ENCODE measurements at regions not wholly inside any gene's neighbourhood (a gene's known extent, or its start where the extent isn't known, plus 50 kb on each side); places are given as distances from the start of the nearest gene placed in this dataset.
"Not testable (repeated sequence)": the region's sequence is repeated elsewhere in the genome, so short reads cannot be mapped to it uniquely, and the experiment has no call there.

DNA sequence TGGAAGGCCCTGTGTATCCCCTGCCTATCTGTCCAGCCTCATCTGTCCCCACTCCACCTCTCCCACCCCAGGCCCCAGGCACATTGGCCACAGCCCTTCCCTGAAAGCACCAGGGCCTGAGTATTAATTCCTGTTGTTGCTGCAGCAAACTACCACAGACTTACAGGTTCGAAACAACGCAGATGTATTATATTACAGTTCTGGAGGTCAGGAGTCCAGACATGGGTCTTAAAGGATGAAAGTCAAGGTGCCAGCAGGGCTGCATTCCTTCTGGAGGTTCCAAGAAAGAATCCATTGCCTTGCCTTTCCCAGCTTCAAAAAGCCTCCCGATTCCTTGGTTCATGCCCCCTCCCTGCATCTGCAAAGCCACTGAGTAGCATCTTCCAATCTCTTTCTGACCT, 78.7 kb upstream of the LAPTM4A start:
- DNase-seq: no peak

DNA sequence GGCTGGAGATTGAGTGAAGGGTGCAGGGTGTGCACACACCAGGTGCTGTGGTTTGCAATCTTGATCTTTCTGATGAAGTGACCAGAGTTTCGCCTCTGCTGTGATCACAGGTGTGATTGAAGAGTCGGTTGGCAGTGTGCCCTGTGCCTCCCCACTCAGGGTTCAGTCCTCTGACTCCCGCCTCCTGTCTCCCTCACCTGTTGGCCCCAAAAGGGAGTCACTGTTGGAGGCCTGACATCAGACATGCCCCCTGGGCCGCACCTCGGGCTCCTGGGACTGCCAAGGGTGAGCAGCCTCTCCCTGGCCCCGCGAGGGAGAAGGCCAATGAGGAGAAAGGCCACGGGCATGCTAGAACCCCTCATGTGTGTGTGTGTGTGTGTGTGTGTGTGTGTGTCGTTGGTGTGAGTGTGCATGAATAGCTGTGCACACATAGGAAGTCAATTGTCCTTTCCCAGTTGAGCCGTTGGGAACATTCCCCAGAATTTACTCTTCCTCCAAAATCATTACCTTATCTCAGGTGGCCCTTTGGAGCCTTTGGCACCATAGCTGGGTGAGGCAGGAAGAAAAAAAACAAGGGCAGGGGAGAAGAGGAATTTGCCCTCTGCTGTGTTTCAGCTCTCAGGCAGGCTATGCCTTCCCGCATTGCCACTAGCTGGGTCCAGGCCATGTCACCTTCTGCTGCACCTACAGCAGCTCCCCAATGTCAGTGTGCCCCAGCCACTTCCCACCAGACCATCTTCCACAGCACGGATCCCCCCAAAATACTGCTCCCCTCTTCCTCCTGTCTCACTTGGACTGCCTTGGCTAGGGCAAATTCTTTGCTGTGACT, 78.1 kb upstream of the LAPTM4A start:
- no peak for DNase-seq

DNA sequence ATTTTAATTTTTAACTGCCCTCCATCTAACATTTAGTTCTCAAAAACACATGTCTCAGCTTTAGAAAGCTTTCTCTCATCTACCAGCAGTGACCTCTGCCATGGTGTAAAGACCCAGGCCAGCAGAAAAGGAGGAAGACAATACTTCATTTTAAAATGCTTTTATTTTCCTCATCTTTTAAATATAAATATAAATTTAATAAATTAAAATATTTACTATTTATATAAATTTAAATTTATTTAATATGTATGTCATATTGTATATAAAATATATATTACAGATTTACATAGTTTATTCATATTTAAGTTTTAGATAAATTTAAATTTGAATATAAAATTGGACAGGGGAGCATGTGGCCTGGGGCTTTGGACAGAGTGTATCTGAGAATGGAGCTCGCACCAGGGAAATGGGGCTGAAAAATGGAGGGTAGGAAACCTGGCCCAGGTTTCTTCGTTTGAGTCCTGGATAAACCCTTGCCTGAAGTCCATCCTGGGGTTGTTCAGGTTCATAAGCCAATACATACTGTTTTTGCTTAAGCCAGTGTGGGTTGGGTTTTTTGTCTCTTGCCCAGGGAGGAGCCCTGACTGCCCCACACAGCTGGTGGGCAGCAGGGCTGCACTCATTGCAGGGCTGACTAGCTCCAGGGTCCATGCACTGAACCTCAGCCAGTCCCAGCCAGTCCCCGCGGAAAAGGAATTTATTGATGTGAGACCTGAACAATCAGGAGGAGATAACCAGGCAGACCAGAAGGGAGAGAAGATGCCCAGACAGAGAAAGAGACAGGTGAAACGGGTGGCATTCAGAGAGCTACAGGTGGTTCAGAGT, 77.3 kb upstream of the LAPTM4A start:
- DNase-seq: no peak

DNA sequence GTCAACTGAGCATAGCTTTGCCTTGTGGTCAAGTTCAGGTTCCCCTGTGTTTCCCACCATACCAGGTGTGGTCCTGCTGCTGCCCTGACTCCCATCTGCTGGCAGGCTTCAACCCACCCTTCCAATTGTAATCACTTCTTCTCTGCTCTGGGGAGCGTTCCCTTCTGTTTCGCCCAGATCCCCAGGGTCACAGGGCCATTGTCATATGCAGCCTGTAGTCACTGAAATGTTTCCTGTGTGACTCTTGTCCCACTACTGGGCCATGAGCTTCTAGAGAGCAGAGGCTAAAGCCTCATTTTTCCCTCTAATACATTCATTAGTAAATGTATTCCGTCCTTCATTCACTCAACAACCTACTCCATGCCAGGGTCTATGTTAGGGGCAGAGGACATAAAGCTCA, 75.0 kb upstream of the LAPTM4A start:
- DNase-seq: no peak

DNA sequence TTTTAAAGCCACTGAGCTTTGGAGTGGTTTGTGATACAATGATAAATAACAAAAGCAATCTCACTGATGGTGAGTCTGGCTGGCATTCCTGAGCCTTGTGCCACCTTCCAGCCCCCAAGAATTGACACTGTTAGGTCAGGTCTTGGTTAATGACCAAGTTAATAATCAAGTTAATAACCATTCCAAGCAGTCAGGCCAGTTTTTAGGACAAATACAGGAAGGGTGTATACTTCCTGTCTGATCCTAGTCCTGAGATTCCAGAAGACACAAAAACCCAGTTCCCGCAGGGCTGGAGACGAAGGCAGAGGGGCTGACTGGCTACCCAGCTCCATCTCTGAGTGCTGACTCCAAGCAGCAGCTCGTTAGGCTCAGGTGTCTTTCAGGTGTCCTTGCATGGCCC, 74.6 kb upstream of the LAPTM4A start:
- DNase-seq: no peak

DNA sequence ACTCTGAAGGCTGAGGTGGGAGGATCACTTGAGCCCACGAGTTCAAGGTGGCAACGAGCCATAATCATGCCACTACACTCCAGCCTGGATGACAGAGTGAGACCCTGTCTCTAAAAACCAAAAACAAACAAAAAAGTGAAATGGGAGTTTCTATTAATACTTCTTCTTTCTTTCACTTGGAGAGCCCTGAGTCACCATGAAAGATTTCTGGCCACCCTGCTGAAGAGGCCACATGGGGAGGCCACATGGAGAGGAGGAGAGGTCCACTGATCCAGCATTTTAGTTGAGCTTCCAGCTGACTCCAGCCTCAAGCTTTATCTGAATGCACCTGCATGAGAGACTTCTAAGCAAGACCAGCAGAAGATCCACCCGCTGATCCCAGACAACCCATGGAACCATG, 74.2 kb upstream of the LAPTM4A start:
- DNase-seq: no peak

DNA sequence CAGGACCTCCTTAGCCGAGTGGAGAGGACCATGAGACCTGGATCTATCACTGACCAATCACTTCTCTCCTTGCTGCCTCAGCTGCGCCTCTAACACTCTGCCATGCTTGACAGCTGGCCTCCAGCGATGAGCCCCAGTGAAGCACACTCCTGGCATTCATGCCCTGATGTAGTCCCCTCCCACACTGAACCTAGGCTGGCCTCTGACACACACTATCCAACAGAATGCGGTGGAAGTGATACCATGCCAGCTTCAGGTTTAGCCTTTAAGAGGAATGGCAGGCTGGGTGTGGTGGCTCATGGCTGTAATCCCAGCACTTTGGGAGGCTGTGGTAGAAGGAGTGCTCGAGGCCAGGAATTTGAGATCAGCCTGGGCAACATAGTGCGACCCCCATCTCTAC, 73.7 kb upstream of the LAPTM4A start:
- DNase-seq: no peak

DNA sequence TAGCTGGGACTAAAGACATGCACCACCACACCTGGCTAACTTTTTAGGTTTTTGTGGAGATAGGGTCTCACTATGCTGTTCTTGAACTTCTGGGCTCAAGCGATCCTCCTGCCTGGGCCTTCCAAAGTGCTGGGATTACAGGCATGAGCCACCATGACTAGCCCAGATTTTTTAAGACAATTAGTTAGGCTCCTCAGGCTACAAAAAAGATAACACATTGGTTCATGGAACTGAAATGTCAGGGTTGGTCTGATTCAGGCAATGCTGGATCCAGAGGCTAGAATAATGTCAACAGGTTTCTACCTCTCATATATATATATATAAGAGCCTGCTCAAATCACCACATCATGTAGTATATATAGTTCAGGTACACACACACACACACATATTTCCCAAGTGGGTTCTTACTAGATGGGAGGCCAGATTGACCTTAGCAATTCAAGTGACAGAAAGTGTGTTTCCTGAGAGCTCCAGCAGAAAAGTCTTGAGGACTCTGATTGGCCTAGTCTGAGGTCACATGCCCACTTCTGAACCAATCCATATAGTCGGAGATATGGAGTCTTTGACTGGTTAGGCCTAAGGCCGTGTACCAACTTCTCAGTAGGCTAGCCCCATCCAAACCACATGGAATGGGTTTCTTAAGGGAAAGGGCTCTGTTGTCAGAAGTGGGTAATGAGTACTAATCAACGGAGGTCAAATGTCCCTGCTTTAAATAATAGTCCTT, 72.6 kb upstream of the LAPTM4A start:
- DNase-seq: no peak

DNA sequence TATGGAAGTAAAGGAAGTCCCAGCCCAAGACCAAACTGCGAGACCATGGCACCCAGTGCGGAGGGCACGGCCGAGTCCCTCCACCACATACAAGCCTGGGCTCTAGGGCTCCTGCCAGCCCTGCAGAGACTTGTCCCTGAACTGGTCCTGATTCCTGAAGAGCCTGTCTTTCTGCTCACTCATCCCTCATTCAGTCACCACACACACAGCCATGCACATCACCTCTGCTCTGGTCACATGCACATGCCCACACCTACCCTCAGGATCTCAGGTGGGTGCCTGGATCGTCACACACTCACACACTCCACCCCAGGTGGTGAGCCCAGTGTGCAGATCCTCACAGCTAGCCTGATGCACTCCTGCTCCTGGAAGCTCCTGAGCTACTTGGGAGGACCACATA, 71.4 kb upstream of the LAPTM4A start:
- DNase-seq: no peak

DNA sequence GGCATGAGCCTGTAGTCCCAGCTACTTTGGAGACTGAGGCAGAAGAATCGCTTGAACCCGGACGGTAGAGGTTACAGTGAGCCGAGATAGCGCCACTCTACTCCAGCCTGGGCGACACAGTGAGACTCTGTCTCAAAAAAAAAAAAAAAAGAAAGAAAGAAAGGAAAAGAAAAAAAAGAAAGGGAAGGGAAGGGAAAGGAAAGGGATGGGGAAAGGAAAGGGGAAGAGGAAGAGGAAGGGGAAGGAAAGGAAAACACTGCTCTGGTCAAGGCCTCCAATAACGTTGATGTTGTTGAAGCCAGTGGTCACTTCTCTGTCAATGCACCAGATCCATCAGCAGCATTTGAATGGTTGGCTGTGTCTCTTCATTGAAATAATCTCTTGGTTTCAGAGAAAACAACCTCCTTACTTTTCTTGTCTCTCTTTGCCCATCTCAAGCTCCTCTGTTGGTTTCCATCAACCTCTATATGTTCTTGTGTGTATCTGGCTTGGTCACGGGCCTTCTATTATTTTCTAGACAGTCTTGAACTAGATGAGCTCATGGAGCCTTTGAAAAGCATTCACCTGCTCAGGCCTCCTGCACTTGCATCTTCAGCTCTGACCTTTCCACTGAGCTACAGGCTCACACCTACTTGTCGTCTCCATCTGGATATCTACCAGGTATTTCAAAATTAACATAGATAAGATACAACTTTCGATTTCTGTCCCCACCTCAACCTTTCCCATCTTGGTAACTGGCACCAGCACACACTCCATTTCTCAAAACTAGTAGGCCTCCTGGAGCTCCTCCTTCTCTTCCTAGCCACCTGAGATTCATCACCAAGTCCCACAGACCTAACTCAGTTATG, 69.4 kb upstream of the LAPTM4A start:
- no peak for DNase-seq

DNA sequence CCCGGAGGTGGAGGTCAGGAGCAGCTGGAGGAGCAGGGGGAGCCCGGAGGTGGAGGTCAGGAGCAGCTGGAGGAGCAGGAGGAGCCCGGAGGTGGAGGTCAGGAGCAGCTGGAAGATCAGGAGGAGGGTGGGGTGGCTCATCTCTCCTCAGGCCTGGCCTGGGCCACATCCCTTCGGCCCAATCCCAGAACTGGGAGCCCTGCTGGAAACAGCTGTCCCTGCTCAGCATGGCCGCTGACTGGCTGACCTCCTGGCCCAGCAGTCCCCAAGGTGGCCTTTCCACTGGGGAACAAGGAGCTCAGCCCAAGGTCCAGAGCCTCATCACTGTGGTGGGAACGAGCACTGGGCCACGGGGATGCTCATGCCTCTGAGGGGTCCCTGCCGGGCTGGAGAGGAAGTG, 66.6 kb upstream of the LAPTM4A start:
- no peak for DNase-seq

DNA sequence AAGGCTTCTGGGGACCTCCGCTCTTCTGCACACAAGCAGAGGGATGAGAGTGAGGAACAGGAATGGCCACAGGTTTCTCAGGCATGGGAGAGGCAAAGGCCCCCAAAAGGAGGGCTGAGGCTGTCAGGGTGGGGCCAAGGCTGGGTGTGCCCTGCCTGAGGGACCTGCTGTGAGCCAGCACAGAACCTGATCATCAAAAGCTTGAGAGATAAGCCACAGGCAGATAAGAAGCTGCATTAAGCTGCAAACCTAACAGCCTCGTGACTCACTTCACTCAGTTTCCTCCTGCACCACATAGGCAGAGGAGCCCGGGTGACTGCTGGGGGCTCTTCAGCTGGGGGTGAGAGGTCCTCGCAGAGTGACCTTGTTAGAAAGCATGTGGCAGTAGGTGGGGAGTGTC, 64.5 kb upstream of the LAPTM4A start:
- DNase-seq: no peak

DNA sequence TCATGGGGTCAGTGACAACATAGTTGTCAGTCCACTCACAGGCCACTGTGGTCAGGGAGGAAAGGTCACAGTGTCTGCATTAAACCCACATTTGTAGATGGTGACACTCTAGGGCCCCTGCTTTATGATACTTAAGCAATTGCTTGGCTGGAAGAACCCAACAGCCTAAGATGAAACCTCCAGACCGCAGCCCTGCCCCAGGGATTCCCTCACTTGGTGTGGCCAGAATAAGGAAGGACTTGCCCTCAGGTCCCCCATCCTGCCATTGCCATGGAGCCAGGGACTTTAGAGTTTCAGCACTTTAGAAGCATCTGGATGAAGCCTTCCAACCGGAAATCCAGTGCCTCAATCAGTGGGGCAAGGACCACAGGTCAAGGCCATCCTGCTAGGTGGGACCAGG, 63.9 kb upstream of the LAPTM4A start:
- no peak for DNase-seq

DNA sequence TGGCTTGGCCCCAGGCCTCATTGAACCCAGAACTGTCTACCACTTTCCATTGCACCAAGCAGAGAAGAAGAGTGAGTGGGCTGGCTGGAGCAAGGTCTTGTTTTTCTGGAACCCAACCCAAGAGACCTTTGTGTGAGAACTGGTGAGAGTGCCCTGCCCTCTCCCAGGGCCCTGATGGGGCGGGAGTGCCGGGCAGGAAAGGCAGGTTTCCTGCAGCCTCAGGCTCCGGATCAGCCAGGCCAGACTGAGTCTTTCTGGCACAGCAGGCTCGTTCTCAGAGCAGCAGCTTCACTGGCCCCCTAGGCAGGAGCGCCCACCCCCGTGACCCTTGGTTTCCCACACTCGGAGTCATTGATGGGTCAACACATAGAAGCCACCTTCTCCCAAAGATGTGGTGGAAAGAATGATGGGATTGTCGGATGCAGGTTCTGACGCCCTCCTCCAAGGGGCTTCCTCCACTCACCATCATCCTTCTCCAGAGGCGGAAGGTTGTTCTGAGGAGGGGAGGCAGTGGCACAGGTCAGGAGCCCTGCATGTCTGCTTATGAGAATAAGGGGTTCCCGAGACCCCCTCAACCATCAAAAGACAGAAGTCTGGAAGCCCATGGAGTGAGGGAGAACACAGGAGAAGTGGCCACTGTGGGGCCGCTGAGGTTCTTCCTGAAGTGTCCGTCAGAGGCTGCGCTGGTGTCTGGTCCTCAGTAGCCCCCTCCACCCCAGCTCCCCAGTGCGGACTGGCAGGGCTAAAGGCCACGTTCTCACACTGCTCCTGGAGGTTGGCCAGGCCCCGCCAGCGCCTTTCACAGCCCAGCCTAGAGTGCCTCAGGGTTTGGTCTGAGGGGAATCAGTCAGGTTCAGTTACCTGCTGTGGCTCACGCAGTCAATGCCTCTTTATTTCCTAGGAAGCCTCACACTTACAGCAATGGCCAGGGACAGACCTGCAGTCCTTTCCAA, 62.8 kb upstream of the LAPTM4A start:
- no peak for DNase-seq

DNA sequence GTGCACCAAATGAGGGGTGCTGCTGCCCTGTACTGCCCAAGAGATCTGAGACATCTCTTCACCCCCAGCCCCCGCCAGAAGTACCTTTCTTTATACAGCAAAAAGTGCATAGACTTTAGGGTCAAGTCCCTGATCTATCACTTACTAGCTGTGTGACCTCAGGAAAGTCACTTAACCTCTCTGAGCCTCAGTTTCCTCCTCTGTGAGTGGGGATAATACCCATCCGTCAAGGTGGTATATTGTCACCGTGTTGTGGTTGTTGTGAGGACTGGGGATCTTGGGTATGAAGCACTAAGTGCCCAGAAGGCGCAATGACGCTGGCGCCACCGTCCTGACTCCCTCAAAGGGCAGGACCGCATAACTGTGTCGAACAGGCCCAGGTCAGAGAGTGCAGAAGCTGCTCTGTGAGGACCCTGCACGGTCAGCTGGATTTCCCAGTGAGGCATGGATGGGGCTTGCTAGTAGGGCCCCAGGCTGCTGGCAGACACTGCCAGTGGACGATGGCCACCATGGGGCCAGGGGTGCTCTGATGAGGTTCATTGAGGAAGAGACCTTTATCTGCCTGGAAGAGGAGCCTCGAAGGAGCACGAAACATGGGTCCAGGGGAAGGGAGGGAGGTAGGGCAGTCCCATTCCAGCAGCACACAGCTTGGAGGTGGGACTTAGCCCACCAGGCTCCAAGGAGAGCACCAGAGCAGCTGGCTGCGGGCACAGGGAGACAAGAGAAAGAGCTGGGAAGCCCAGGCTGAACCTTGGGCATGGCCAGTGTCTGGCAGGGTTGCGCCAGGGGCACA, 61.8 kb upstream of the LAPTM4A start:
- no peak for DNase-seq

DNA sequence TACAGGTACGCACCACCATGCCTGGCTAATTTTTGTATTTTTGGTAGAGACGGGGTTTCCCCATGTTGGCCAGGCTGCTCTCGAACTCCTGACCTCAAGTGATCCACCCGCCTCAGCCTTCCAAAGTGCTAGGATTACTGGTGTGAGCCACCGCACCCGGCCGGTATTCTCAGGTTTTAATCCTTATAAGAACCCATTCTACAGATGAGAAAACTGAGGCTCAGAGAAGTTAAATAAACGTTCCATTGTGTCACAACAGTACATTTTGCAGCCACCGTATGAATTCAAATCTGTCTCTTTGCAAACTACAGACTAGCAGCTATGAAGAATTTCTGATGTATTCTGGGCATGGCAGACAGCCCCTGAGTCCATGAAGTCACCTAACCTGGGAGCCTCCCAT, 60.9 kb upstream of the LAPTM4A start:
- DNase-seq: not testable (repeated sequence)

DNA sequence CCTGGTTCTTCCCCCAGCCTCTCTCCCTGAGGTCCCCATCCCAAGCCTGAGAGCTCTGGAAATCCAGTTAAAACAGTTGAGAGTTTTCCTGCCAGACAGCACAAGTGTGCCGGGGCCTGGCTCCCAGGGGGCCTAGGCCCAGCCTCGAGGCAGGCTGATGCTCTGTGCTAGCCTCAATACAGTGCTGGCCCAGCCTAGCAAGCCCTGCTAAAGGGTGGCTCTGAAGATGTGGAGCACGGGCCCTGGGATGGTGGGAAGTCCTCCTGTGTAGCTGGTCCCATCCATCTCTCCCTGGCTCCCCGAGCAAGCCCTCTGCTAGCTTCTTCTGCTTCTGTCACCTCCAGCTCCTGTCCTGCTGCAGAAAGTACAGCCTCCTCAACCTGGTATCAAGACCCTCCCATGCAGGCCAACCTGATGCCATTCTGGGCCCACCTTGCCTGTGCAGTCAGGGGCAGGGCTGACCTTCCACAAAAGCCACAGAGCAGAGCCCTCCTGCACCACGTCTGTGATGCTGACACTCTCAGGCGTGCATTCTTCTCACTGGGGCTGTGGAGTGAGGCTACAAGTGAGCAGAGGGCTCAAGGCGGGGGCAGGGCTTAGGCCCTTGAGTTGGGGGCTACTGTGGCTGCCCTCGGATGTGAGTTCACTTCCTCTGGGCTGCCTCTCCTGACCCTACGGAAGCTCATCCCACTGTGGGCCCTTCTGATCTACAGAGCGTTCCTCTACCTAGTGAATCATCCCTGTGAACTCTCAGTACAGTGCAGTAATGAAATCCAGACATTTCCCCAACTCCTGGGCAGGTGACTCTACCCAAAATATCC, 60.1 kb upstream of the LAPTM4A start:
- no peak for DNase-seq

DNA sequence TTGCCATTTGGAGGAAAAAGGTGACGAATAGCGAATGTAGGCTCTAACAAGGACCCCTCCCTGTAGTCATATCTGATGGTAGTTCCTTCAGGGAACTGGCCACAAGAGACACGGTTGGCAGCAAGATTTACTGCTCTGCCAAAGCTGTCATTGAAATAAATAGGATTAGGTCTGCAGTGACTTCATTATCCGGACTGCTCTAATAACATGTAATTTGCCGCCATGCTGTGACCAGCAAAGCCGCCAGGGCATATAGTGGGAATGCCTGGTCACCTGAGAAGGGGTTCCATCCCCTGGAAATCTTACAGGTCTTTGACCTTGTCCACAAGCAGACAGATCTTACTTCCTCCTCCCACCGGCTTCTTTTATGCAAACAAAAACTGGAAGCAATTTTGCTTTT, 59.4 kb upstream of the LAPTM4A start:
- DNase-seq: no peak

DNA sequence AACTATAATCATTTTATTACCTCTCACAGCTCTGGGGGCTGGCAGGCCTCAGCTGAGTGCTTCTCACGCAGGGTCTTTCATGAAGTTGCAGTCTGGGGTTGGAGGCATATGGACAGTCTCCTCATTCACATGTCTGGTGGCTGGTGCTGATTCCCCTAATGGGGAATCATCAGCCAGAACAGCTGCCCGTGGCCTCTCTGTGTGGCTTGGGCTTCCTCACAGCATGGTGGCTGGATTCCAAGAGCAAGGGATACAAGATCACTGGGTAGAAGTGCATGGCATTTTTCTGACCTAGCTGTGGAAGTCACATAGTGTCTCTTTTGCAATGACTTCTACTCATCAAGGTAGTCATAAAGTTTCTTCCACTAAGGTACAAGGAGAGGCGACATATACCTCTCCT, 59.0 kb upstream of the LAPTM4A start:
- DNase-seq: no peak

All from CD4-positive, alpha-beta T cell treated with Interleukin-6 for 4 hours (primary cell).